ENCODE measurements at regions not wholly inside any gene's neighbourhood (a gene's known extent, or its start where the extent isn't known, plus 50 kb on each side); places are given as distances from the start of the nearest gene placed in this dataset.

GRCh38 chr2:172198908-172199307 lies 96.2 kb upstream of the DLX2 start:
- no peak overlapping the region for H3K4me3 ChIP-seq (ENCODE audit: low read depth, low read length)
- TF ChIP-seq, protein P1, sequence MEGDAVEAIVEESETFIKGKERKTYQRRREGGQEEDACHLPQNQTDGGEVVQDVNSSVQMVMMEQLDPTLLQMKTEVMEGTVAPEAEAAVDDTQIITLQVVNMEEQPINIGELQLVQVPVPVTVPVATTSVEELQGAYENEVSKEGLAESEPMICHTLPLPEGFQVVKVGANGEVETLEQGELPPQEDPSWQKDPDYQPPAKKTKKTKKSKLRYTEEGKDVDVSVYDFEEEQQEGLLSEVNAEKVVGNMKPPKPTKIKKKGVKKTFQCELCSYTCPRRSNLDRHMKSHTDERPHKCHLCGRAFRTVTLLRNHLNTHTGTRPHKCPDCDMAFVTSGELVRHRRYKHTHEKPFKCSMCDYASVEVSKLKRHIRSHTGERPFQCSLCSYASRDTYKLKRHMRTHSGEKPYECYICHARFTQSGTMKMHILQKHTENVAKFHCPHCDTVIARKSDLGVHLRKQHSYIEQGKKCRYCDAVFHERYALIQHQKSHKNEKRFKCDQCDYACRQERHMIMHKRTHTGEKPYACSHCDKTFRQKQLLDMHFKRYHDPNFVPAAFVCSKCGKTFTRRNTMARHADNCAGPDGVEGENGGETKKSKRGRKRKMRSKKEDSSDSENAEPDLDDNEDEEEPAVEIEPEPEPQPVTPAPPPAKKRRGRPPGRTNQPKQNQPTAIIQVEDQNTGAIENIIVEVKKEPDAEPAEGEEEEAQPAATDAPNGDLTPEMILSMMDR (conservative IDR thresholded peaks at IDR 0.05; ENCODE audit: low read depth, low read length): no peak
- DNase-seq (ENCODE audit: low read depth): no peak

DNA sequence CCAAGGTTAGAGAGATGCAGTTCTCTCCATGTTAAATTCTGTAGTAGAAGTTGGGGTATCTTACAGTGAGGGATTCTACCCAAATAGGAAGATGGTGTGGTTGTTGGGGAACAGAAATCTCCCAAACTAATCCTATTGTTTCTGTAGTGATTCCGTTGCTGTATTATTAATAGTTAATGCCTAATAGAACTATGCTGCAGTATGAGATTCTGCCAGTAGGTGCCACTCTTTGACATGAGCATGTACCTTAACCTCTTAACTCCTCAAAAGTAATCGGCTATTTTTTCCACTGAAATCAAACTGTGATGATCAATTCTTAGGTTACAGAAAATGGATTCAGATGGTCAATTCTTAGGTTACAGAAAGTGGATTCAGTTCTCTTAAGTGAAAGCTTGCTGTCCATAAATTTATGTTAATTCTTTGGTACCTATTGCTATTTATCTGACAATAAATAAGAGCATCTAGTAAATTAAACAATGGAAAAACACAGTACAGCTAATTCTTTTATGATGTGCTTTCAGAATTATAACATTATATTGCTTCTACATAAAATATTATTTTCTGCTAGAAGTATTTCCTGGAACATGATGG lies 97.9 kb upstream of the DLX2 start:
- DNase-seq (ENCODE audit: low read depth): peak; percentile 80
- H3K4me3 ChIP-seq (ENCODE audit: low read depth, low read length): no peak overlapping the region
- TF ChIP-seq, protein P1 (conservative IDR thresholded peaks at IDR 0.05; ENCODE audit: low read depth, low read length): peak; percentile 76

GRCh38 chr2:172204309-172204708 lies 101.6 kb upstream of the DLX2 start:
- peak; percentile 36 for DNase-seq (ENCODE audit: low read depth)
- H3K4me3 ChIP-seq (ENCODE audit: low read depth, low read length): no peak overlapping the region
- TF ChIP-seq, protein P1 (conservative IDR thresholded peaks at IDR 0.05; ENCODE audit: low read depth, low read length): no peak

GRCh38 chr2:172204762-172205161 lies 102.1 kb upstream of the DLX2 start:
- DNase-seq (ENCODE audit: low read depth): no peak
- H3K4me3 ChIP-seq (ENCODE audit: low read depth, low read length): no peak overlapping the region
- TF ChIP-seq, protein P1 (conservative IDR thresholded peaks at IDR 0.05; ENCODE audit: low read depth, low read length): no peak

DNA sequence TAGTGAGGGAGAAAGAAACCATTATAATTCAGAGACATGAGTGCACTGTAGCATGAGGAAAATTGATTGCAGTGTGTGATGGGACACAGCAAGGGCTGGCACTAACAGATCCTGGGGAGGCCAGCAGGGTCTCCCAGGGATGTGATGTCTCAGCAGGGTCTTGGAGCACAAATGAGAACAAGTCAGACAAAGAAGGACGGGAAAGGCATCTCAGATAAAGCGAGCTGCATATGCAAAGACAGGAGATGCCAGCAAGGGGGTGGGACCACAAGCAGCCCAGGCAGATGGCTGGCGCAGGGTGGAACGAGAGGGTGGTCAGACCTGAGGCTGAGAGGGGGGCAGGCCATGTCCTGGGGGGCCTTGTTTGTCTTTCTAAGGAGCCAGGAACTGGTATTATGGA lies 102.6 kb upstream of the DLX2 start:
- H3K4me3 ChIP-seq (ENCODE audit: low read depth, low read length): no peak overlapping the region
- TF ChIP-seq, protein P1 (conservative IDR thresholded peaks at IDR 0.05; ENCODE audit: low read depth, low read length): no peak
- DNase-seq (ENCODE audit: low read depth): no peak

- TF ChIP-seq, protein P1 (conservative IDR thresholded peaks at IDR 0.05; ENCODE audit: low read depth, low read length): no peak
- H3K4me3 ChIP-seq (ENCODE audit: low read depth, low read length): no peak overlapping the region
- DNase-seq (ENCODE audit: low read depth): peak; percentile 81
Observed at GRCh38 chr2:172207911-172208310, 105.2 kb upstream of the DLX2 start.

DNA sequence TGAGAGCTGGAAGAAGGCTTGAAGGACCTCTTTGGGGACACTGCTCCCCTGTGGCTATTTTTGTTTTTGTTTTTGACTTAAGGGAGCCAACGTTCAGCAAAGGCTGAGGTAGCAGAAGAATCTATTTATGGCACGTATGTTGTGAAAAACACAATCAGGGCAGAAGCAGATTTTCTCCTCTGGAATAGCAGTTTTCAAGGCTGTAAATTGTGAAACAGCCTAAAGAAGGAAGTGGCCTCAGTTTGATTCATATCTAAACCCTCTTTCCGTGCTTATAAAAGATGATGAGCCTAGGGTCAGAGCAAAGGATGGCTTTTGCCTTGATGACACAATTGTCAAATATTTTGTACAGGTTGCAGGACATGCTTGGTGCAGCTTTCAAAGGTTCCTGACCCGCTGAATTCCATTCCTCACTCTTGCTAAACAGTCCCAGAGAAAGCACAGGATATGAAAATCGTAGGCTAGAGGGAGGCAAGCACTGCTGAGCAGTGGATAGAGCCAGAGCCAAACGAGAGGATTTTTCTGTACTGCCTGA lies 106.2 kb upstream of the DLX2 start:
- H3K4me3 ChIP-seq (ENCODE audit: low read depth, low read length): no peak overlapping the region
- peak; percentile 88 for DNase-seq (ENCODE audit: low read depth)
- TF ChIP-seq, protein P1 (conservative IDR thresholded peaks at IDR 0.05; ENCODE audit: low read depth, low read length): peak; percentile 39

Measured in choroid plexus epithelial cell (primary cell).